HG02870 (cell line): ENCODE measurements at regions not wholly inside any gene's neighbourhood (a gene's known extent, or its start where the extent isn't known, plus 50 kb on each side); places are given as distances from the start of the nearest gene placed in this dataset.

ENCODE experiments used
- ATAC-seq: cut with Tn5 transposase; IDR thresholded peaks from one replicate; pipeline ENCODE4 v1.9.1; 2021; ENCODE audit warnings: mild to moderate bottlenecking, moderate library complexity; ENCODE audit not compliant: unreplicated experiment

DNA sequence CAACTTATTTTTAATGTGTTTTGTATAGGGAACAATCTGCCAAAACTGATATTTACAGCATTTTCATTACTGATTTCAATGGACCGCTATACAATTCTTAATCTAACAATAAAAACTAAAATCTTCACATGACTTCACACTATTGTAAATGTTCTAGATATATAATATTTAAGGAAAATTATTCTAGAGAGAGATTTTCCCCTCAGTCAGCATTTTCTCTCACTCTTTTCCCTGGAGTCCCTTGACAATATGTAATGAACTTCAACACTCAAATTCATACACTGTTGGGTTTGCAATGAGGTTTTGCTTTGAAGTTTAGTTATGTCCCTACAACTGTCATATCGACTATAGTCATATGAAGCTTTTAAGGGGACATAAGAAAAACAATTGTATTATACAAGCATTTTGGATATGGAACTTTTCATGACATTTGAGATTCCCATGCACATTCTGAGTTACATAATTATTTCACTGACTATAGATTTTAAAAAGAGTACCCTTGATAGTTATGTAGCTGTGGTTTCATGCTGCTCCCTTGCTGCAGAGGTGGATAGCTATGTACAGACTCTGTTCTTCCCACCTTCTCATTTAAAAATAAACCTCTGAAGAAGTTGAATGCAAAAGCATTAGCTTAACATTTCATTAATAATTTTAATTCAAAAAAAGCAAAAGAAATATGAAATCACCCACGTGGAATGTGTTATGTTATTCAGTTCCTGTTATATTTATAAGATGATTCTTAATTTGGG, 338.5 kb downstream of the AKAIN1 start:
- no peak for ATAC-seq

DNA sequence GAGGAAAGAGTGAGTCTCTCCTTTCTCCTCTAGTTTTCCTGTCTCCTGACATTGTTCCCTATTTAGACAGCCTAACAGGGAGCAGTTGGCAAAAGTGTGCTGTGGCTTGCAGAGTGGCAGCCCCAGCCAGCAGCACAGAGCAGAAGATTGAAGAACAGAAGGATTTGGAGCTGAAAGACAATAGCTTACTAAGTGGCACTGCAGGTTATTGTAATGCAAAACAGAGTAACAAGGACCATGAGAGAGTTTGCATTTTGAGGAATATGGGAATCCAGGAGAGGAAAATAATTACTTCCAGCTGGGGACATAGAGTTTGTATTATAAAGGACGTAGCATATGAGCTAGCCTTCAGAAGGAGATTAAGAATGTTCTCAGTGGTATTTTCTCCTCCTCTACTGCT, 342.4 kb downstream of the AKAIN1 start:
- ATAC-seq: no peak

DNA sequence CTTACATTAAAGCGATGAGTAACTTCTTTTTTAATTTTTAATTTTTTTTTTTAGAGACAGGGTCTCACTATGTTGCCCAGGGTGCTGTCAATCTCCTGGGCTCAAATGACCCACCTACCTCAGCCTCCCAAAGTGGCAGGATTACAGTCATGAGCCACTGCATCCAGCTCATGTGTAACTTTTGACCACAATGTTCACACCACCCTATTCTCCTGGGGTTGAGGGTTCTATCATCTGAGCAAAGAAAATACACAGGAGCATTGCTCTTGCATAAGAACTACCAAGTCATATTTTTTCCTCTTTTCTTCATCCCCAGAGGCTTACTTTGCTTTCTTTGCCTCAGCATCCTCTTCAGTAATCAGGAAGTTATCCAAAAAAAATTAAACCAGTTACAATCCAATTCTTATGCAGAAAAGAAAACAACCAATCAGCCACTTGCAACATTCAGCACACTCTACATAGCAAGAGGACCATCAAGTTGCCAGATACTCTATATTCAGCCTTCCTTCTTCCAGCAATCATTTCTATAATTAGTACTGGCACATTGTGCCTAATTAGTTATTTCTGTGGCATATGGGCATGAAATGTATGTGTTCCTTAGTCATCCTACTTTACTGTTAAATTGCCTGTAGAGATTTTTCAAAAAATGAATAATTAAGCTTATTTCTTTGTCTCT, 345.6 kb downstream of the AKAIN1 start:
- ATAC-seq: no peak

DNA sequence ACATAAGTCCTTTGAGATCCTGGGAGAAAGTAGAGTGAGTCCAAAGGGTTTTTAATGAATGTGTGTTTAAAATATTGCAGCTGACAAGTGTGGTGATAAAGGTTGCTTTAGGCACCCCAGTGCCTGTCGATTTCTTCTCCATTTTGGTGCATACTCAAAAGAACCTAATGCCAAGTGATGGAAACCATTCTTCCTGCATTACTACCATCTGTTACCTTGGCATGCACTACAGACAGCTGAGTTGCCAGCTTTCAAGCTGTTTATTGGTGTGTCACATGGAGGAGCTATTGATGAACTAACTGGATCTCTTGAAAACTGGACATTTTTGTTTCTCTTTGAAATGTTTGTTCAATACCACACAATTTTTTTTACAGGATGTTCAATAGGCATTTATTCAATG, 350.0 kb downstream of the AKAIN1 start:
- ATAC-seq: no peak

DNA sequence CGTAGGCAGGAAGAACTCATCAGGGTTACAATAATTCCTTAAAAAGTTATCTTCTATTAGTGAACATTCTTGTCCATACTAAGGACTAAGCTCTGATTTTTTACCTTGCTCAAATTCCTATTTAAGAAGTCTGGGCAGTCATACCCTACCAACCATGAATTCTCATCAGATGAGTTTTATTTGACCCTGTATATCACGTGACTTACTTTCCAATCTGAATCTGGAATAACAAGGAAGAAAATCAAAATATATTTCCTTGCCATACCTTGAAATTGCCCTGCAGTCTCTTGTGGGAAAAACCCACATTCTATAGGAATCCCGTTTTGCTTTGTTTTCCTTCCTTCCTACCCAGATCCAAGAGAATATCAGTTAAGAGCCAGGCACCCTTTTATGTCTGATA, 352.7 kb downstream of the AKAIN1 start:
- ATAC-seq: no peak

DNA sequence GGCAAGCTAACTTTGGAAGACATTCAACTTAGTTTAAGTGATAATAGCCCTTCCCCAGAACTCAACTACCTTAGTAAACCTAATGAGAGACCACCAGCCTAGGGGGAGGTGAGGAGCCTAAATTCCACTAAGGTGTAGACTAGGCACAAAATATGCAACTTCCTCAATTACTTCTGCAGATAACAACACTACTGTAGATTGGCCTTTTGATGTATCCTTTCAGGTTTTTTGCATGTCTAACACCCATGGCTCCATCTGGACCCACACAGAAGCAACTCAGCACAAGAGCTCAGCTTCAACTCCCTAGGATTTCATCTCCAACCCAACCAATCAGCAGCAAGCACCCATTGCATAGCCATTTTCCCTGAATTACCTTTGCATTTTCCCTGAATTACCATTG, 353.3 kb downstream of the AKAIN1 start:
- ATAC-seq: no peak

DNA sequence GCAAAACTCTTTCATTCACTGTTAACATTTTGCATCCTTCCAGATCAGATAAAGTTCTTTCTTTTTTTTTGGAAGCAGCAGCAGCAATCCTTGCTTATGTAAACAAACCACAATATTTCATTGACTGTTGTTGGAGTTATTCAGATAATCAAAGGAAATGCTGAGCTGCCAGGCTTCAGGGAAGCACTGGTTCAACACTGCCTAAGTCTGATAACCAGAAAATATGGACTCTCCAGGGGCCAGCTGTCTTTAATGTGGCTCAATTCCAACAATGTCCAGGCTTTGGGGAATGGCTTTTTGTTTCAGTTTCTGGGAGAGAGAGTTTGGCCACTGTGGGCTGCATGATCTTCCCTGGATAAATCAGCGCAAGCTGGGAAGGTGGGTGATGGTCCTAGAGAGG, 354.3 kb downstream of the AKAIN1 start:
- no peak for ATAC-seq

DNA sequence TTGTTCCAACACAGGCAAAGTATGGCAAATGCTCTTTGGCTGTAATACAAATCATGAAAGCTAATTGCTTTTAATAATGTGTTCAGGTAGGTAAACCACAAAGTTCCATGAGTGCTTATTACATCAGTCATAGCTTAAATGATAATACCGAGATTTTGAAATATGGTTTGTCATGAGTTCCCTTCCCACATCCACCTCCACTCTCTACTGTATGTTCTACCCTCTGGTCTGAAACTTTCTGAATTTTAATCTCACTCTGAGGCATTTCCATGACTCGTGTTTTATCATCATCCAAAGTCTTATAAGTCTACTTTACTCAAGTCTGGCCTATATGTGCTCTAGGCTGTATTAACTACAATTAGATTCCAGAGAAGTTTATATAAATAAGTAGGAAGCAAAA, 354.8 kb downstream of the AKAIN1 start:
- ATAC-seq: no peak

DNA sequence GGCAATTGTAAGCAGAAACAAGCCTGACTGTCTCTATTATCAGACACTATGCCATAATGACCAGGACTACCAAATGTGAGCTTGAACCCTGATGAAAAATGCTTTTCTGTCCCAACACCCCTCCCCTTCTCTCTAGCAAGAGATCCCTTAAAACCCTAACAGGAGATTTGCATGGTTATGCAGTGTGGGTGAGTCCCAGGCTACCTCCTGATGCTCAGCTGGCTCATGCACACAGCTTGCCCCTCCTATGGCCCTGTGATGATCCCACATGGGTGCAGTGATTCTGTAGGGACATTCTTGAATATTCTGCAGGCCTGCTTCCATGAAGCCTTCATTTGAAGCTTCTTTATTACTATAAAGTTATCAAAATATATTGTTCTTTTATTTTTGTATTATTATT, 357.4 kb downstream of the AKAIN1 start:
- ATAC-seq: no peak

DNA sequence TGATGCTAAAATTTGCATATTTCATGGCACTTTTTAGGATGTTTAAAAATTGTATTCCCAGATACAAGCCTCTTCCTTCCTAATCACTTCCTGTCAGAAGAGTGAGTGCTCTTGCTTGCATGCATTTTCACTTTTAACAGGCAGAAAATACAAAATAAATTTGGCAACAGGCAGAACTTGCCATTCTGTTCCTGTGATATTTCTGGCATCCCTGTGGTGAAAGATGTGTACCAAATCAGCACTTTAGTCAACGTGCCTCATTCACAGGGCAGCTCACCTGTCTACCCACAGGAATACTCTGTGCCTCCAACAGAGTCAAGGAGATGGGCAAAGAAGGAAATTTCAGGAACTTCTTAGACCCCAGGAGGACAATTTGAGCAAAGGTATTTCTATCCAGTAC, 360.9 kb downstream of the AKAIN1 start:
- ATAC-seq: no peak

DNA sequence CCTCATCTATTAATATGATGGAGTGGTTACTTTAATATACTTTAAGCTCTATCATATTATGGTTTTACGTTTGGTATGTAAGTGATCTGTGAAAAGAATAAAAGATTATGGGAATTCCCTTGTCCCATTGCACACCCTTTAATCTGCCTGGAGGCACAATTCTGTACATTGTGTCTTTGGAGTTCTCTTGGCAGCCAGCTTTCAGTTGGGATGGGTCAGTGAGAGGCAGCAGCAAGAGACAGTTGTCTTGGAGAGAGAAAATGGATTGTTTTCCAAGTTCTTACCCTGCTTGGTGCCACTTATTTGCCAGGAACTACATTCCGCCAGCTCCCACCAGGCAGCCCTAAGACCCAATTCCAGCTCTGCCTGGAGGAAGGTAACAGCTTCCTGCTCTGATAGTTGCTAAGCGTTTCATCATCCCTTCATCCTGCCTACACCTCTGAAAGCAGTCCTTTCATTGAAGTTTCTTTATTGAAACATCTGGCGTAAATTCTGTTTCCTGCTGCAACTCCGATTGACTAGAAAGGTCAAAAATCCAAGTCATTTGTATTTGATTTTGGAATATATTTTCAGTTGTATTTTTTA, 365.2 kb downstream of the AKAIN1 start:
- no peak for ATAC-seq

DNA sequence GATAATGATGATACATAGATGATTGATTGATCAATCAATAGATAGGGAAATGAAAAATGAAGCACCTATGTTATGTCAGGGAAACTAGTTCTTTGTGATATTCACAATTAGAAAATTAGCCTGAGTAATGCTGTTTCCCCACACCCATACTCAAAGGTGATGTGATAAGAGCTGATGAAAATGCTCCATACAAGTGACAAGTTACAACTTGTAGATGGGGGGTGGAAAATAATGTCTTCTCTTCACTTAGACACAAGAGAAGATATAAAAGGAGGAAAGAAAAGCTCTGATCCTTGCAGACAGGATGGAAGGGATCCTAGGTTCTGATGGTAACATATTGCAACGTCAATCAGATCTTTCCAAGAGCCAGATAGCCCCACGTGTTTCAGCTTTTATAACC, 365.9 kb downstream of the AKAIN1 start:
- ATAC-seq: no peak

DNA sequence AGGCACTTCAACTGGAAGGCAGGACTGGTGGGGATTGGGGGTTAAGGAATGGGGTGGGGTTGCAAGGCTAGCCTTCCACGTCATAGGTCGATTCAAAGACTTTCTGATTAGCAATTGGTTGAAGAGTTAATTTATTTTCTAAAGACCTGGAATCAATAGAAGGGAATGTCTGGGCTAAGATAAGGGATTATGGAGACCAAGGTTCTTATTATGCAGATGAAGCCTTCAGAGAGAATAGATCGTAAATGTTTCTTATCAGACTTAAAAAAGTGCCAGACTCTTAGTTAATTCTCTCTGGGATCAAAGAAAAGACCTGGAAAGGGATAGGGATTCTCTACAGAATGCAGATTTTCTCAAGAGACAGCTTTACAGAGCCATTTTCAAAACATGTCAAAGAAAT, 368.0 kb upstream of the DLGAP1 start:
- ATAC-seq: no peak

DNA sequence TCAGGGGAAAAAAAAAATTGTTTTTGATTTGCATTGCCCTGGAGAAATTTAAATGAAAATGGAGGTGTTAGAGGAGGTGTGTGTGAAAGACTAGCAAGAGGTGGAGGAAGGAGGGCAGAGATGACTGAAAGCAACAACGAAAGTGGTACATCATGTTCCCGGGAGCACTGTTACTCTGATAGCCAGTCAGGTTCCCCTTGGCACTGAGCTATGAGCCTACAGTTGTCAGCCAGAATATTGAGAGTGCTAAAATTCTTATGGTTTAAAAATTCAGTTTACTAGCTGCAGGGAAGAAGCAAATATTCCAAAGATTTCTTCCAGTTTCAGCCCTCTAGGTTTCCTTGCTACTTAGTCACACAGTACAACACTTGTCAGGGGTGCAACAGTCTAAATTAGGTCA, 366.7 kb upstream of the DLGAP1 start:
- no peak for ATAC-seq

DNA sequence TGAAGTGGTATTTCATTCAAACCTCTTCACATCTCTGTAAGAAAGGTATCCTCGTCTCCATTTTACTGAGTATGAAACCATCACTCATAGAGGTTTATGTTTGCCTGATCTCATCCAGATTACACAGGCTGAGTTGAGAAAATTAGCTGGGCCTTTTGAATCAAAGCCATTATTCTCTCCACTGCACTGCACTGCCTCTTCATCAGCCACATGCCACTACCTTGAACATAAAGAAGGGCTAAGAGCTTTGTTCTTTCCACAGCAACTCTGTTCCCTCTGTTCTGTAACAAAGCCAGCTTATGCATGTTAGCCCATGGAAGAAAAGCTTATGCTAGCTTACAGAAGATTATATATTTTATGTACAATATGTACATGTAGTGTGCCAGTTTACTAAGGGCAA, 362.6 kb upstream of the DLGAP1 start:
- ATAC-seq: no peak

DNA sequence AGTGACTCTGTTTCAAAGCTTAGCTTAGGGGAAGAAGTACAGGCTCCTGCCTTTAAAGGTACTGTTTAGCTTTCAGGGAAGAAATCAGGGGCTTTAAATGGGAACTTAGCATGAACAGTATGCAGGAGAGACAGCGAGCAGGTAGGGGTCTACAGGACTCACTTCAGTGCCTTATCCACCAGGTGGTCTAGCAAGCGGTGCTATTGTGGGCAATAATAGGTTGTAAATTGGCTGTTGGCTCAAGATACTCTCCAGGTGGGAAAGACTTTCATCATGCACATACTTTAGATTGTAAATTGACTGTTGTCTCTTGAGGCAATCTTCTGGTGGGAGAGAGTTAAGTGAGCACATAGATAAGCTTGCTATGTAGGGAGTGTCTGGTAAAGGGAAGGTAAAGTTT, 358.6 kb upstream of the DLGAP1 start:
- no peak for ATAC-seq

DNA sequence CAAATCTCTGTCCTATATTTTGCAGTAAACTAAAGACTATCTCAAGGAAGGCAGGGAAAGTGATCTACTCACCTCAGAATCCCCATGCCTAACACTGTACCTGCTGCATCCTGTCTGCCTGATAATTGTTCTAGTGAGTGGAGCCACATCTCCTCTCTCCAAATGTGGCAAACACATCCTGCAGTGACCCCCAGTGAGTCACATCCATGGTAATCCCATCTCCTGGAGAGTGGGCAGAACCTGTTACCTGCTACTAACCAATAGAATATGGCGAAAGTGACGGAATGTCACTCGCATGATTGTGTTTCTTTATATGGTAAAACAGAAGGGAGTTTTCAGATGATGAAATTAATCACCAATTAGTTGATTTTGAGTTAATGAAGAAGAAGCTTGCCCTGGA, 353.8 kb upstream of the DLGAP1 start:
- no peak for ATAC-seq

DNA sequence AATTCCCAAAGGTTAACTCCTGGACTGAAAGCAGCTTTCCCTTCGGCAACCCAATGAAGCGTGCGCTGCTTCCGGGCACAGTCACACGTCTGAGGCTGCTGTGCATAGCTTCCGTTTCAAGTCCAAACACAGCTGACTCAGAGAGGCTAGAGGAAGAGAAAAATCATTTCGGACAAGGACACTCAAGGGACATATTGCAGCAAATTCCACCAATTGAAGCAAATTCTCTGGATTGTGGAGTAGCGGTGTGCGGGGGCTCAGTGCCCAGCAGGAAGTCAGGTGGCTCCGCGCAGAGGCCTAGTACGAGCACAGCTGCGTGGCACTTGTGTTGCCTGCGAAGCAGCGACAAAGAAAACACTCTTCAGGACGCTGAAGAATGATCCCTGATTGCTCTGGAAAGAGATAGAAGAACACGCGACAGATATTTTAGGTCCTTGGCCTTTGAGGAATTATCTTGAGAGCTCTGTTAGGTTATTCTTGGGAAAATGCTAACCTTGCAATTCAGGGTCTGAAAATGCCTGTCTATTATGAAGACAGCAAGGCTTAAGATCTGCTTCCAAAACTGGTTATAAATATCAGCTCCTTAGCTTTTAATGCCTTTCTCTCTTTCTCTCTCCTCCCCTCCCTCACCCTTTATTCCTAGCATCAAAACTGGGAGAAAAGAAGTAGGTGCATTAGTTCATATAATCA, 352.6 kb upstream of the DLGAP1 start:
- ATAC-seq: no peak

DNA sequence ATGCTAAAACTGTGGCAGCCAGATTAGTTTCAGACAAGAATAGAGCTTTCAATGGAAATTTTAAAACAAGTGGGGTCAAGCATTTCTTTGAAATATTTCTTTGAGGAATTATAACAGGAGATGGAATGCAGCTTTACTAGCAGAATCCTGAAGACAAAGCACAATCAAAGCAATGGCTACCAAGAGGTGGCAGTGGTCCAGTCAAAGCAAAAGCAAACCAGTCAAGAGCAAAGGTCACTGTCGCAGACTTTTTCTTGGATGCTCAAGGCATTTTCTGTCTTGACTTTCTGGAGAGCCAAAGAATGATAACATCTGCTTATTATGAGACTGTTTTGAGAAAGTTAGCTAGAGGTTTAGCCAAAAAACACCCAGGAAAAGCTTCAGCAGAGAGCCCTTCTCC, 351.2 kb upstream of the DLGAP1 start:
- ATAC-seq: no peak

DNA sequence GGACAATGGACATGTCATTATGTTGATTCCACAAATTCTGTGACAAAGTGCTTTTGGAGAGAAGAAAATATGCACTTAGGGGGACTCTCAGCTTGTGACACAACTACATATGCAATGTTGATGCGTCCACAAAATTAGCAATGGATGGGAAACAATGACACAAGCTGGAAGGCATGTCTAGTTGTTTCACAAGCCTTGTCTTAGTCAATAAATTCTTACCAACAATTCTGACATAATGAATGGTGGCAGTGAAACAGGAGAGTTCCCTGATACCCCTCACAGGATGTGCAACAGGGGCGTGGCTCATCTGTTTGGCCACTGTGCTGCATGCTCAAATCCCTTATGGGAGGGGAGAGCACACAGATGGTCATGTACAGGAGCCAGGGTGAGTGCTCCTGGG, 347.2 kb upstream of the DLGAP1 start:
- ATAC-seq: no peak

DNA sequence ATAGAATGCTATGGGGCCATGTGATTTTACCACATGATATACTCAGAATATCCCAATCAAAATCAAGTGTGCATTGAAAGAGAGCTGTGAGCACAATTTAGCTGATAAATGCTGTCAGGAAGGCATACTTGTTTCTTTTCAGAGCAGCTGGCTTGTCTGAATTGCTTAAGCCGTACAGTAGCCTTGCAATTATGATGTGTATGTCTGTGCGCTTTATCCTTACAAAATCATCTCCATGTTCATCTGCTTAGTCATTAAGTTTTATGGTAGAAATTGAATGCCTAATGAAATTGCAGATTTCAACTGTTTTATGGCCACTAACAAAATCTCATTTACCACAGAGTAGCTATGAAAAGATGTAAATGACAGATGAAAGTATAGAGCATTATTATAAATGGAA, 346.0 kb upstream of the DLGAP1 start:
- ATAC-seq: no peak
